ENCODE measurements at regions not wholly inside any gene's neighbourhood (a gene's known extent, or its start where the extent isn't known, plus 50 kb on each side); places are given as distances from the start of the nearest gene placed in this dataset.

- Histone ChIP-seq H3K9me3 (ENCODE audit: severe bottlenecking) (no peaks in the 10 kb centered on the region), H3K4me1 (ENCODE audit: insufficient read depth, poor library complexity, severe bottlenecking) (peaks cover 5% of the 10 kb centered on the region), H3K27ac (ENCODE audit: poor library complexity, severe bottlenecking) (no peak overlapping the region), H3K36me3 (ENCODE audit: low read depth) (no peaks in the 10 kb centered on the region), H3K4me3 (ENCODE audit: severe bottlenecking) (no peak overlapping the region), H3K27me3 (ENCODE audit: insufficient read depth, poor library complexity, severe bottlenecking) (peaks cover 18% of the 10 kb centered on the region)
- DNase-seq (ENCODE audit: low spot score) (peak; percentile 73), ATAC-seq (ENCODE audit: low read depth) (peak; percentile 99)
- TF ChIP-seq CTCF (IDR thresholded peaks at IDR 0.05; ENCODE audit: poor library complexity, severe bottlenecking): no peak
Measured at GRCh38 chr4:24657768-24658617, 73.6 kb upstream of the DHX15 start.

DNA sequence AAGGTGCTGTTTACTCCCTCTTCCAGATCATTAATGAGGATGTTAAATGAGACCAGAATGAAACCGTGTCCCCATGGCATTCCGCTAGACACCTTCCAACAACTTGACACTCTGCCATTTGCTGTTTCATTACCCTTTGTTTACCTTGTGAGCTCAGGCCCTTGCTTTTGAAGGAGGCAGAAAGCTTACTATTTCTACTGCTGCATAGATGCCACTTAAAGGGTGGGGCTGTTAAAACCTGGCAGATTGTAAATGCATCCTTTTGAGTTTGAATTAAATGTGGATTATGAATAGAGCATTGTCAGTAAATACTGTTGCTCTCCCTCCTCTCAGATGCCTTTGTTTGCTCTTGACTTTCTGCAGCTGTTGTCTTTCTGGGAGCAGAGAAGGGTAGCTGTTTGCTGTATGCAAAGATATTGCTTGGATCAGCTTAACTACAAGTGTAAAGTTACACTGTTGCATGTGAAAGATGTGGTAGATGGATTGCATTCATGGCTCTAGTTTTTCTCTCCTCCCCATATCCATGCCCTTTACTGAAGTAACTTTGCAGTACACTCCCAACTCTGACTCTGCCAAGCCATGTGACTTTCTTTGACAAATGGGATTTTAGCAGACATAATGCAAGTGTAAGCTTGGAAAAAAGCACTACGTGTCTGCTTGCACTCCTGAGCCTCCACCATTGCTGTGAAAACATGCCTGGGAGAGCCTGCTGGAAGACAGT is 75.0 kb upstream of the DHX15 start:
- ATAC-seq (ENCODE audit: low read depth) (no peak), DNase-seq (ENCODE audit: low spot score) (no peak)
- no peak overlapping the region for H3K27ac ChIP-seq (ENCODE audit: poor library complexity, severe bottlenecking)
- TF ChIP-seq CTCF (IDR thresholded peaks at IDR 0.05; ENCODE audit: poor library complexity, severe bottlenecking): no peak
- peaks cover 18% of the 10 kb centered on the region for H3K27me3 ChIP-seq (ENCODE audit: insufficient read depth, poor library complexity, severe bottlenecking)
- no peak overlapping the region for H3K4me3 ChIP-seq (ENCODE audit: severe bottlenecking)
- H3K9me3 ChIP-seq (ENCODE audit: severe bottlenecking): no peaks in the 10 kb centered on the region
- peaks cover 5% of the 10 kb centered on the region for H3K4me1 ChIP-seq (ENCODE audit: insufficient read depth, poor library complexity, severe bottlenecking)
- H3K36me3 ChIP-seq (ENCODE audit: low read depth): no peaks in the 10 kb centered on the region

DNA sequence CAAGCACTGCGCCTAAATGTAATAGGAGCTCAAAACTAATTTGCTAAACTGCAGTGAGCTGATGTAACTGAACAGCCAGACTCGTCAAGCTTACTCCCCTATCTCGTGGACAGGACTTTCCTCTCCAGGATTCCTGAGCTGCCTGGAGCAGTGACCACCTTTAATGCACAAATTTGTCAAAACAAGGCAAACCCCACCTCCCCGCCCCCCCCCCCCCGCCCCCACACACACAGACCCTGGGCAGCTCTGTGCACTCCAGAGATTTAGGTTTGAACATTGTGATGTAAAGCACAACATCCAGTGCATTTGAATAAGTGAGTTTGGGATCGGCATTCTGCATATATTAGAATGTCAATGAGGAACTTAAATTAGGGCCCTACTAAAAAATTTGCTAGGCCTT is 77.7 kb upstream of the DHX15 start:
- H3K4me3 ChIP-seq (ENCODE audit: severe bottlenecking): no peak overlapping the region

GRCh38 chr4:24662542-24662941 is 78.2 kb upstream of the DHX15 start:
- TF ChIP-seq CTCF (IDR thresholded peaks at IDR 0.05; ENCODE audit: poor library complexity, severe bottlenecking): no peak
- Histone ChIP-seq H3K27me3 (ENCODE audit: insufficient read depth, poor library complexity, severe bottlenecking) (peaks cover 18% of the 10 kb centered on the region), H3K36me3 (ENCODE audit: low read depth) (no peaks in the 10 kb centered on the region), H3K4me1 (ENCODE audit: insufficient read depth, poor library complexity, severe bottlenecking) (peaks cover 5% of the 10 kb centered on the region), H3K4me3 (ENCODE audit: severe bottlenecking) (no peak overlapping the region), H3K27ac (ENCODE audit: poor library complexity, severe bottlenecking) (no peak overlapping the region), H3K9me3 (ENCODE audit: severe bottlenecking) (no peaks in the 10 kb centered on the region)
- DNase-seq (ENCODE audit: low spot score): no peak
- ATAC-seq (ENCODE audit: low read depth): no peak

More for the DNA sequence above, 77.7 kb upstream of the DHX15 start:
- ATAC-seq (ENCODE audit: low read depth) (no peak), DNase-seq (ENCODE audit: low spot score) (no peak)
- Histone ChIP-seq H3K4me1 (ENCODE audit: insufficient read depth, poor library complexity, severe bottlenecking) (peaks cover 5% of the 10 kb centered on the region), H3K27me3 (ENCODE audit: insufficient read depth, poor library complexity, severe bottlenecking) (peaks cover 18% of the 10 kb centered on the region), H3K36me3 (ENCODE audit: low read depth) (no peaks in the 10 kb centered on the region), H3K27ac (ENCODE audit: poor library complexity, severe bottlenecking) (no peak overlapping the region), H3K9me3 (ENCODE audit: severe bottlenecking) (no peaks in the 10 kb centered on the region)
- no peak for TF ChIP-seq CTCF (IDR thresholded peaks at IDR 0.05; ENCODE audit: poor library complexity, severe bottlenecking)
